ENCODE measurements at regions not wholly inside any gene's neighbourhood (a gene's known extent, or its start where the extent isn't known, plus 50 kb on each side); places are given as distances from the start of the nearest gene placed in this dataset.

- no peak overlapping the region for H3K4me3 Mint-ChIP-seq
- no peaks in the 10 kb centered on the region for H3K9me3 Mint-ChIP-seq
- H3K36me3 Mint-ChIP-seq (ENCODE audit: insufficient read depth) = no peaks in the 10 kb centered on the region
- no peaks in the 10 kb centered on the region for H3K4me1 Mint-ChIP-seq (ENCODE audit: low read depth)
- DNase-seq (no peak), ATAC-seq (no peak)
- no peaks in the 10 kb centered on the region for H3K27me3 Mint-ChIP-seq (ENCODE audit: low read depth)
Observed at GRCh38 chr11:10918275-10918674, 60.4 kb upstream of the ZBED5 start.

- H3K4me3 Mint-ChIP-seq = no peak overlapping the region
- ATAC-seq (no peak), DNase-seq (no peak)
- H3K36me3 Mint-ChIP-seq (ENCODE audit: insufficient read depth) = no peaks in the 10 kb centered on the region
- H3K27me3 Mint-ChIP-seq (ENCODE audit: low read depth) = no peaks in the 10 kb centered on the region
- H3K9me3 Mint-ChIP-seq = no peaks in the 10 kb centered on the region
- no peaks in the 10 kb centered on the region for H3K4me1 Mint-ChIP-seq (ENCODE audit: low read depth)
Observed at GRCh38 chr11:10917802-10918201, 59.9 kb upstream of the ZBED5 start.

- ATAC-seq = no peak
- Mint-ChIP-seq H3K4me1 (ENCODE audit: low read depth) (no peaks in the 10 kb centered on the region), H3K27me3 (ENCODE audit: low read depth) (no peaks in the 10 kb centered on the region), H3K4me3 (no peak overlapping the region), H3K9me3 (no peaks in the 10 kb centered on the region), H3K36me3 (ENCODE audit: insufficient read depth) (no peaks in the 10 kb centered on the region)
- DNase-seq = no peak
Observed at GRCh38 chr11:10916665-10917064, 58.8 kb upstream of the ZBED5 start.

- H3K9me3 Mint-ChIP-seq = no peaks in the 10 kb centered on the region
- no peak overlapping the region for H3K4me3 Mint-ChIP-seq
- no peak for DNase-seq
- H3K27me3 Mint-ChIP-seq (ENCODE audit: low read depth) = no peaks in the 10 kb centered on the region
- no peaks in the 10 kb centered on the region for H3K36me3 Mint-ChIP-seq (ENCODE audit: insufficient read depth)
- ATAC-seq = no peak
- no peaks in the 10 kb centered on the region for H3K4me1 Mint-ChIP-seq (ENCODE audit: low read depth)
Observed at GRCh38 chr11:10914050-10914449, 56.2 kb upstream of the ZBED5 start.

GRCh38 chr11:10913075-10913474 lies 55.2 kb upstream of the ZBED5 start:
- no peaks in the 10 kb centered on the region for H3K4me1 Mint-ChIP-seq (ENCODE audit: low read depth)

GRCh38 chr11:10911907-10912306 lies 54.1 kb upstream of the ZBED5 start:
- no peak for ATAC-seq
- no peaks in the 10 kb centered on the region for H3K4me1 Mint-ChIP-seq (ENCODE audit: low read depth)
- H3K9me3 Mint-ChIP-seq = no peaks in the 10 kb centered on the region
- no peak overlapping the region for H3K4me3 Mint-ChIP-seq
- H3K27me3 Mint-ChIP-seq (ENCODE audit: low read depth) = no peaks in the 10 kb centered on the region
- no peak for DNase-seq
- no peaks in the 10 kb centered on the region for H3K36me3 Mint-ChIP-seq (ENCODE audit: insufficient read depth)

More at GRCh38 chr11:10913075-10913474, 55.2 kb upstream of the ZBED5 start:
- Mint-ChIP-seq H3K36me3 (ENCODE audit: insufficient read depth) (no peaks in the 10 kb centered on the region), H3K9me3 (no peaks in the 10 kb centered on the region), H3K4me3 (no peak overlapping the region), H3K27me3 (ENCODE audit: low read depth) (no peaks in the 10 kb centered on the region)
- DNase-seq (no peak), ATAC-seq (no peak)

- DNase-seq (no peak), ATAC-seq (peak in 1 of 2 donors; percentile 25)
- Mint-ChIP-seq H3K27me3 (ENCODE audit: low read depth) (peaks cover 8% of the 10 kb centered on the region), H3K4me3 (no peak overlapping the region), H3K9me3 (no peaks in the 10 kb centered on the region), H3K4me1 (ENCODE audit: low read depth) (no peaks in the 10 kb centered on the region), H3K36me3 (ENCODE audit: insufficient read depth) (no peaks in the 10 kb centered on the region)
Observed at GRCh38 chr11:10909141-10909883, 51.5 kb upstream of the ZBED5 start.

- H3K4me1 Mint-ChIP-seq (ENCODE audit: low read depth) = no peaks in the 10 kb centered on the region
- H3K27me3 Mint-ChIP-seq (ENCODE audit: low read depth) = peaks cover 8% of the 10 kb centered on the region
- H3K9me3 Mint-ChIP-seq = no peaks in the 10 kb centered on the region
- DNase-seq (no peak), ATAC-seq (no peak)
- no peak overlapping the region for H3K4me3 Mint-ChIP-seq
- H3K36me3 Mint-ChIP-seq (ENCODE audit: insufficient read depth) = no peaks in the 10 kb centered on the region
Observed at GRCh38 chr11:10908215-10908951, 50.5 kb upstream of the ZBED5 start.
